Heart left ventricle (tissue), 16 donors: ENCODE measurements at regions not wholly inside any gene's neighbourhood (a gene's known extent, or its start where the extent isn't known, plus 50 kb on each side); places are given as distances from the start of the nearest gene placed in this dataset.

Experiments
- ATAC-seq, 4 donors: fragments of 200-7000 bp; cut with Tn5 transposase; one replicate each; pipeline ENCODE4 v1.9.1; 2020 to 2022; ENCODE audit warnings: moderate library complexity in 4 of 4, mild to moderate bottlenecking in 3 of 4, moderate number of reproducible peaks in 1 of 4
- DNase-seq, 5 donors: peaks; one replicate each; pipeline ENCODE4 v3.0.0-alpha.2; 2020
- H3K27ac ChIP-seq, 12 donors: fragments of 200-600 bp; sonication (generic) in 4 of 12; one replicate each; pipeline versions ENCODE4 v1.5.0 to v1.8.0; 2016 to 2022; ENCODE audit warnings: mild to moderate bottlenecking in 2 of 12
- H3K27me3 ChIP-seq, 9 donors: fragments of 200-600 bp; sonication (generic) in 2 of 9; one replicate each; pipeline versions ENCODE4 v1.5.1 to v1.8.0; 2016 to 2022; ENCODE audit warnings: mild to moderate bottlenecking in 3 of 9
- H3K36me3 ChIP-seq, 9 donors: fragments of 200-600 bp; sonication (generic) in 2 of 9; one replicate each; pipeline versions ENCODE4 v1.5.0 to v1.8.0; 2018 to 2022; ENCODE audit warnings: mild to moderate bottlenecking in 2 of 9
- H3K4me1 ChIP-seq, 12 donors: fragments of 200-600 bp; sonication (generic) in 4 of 12; one replicate each; pipeline versions ENCODE4 v1.5.0 to v1.8.0; 2016 to 2022; ENCODE audit warnings: mild to moderate bottlenecking in 3 of 12
- H3K4me3 ChIP-seq, 12 donors: fragments of 200-600 bp; sonication (generic) in 4 of 12; one replicate each; pipeline versions ENCODE4 v1.5.0 to v1.8.0; 2017 to 2022; ENCODE audit warnings: mild to moderate bottlenecking in 9 of 12, moderate library complexity in 4 of 12
- H3K9me3 ChIP-seq, 12 donors: fragments of 200-600 bp; sonication (generic) in 4 of 12; one replicate each; pipeline versions ENCODE4 v1.5.0 to v1.8.0; 2016 to 2022; ENCODE audit warnings: mild to moderate bottlenecking in 1 of 12
- CTCF ChIP-seq, 12 donors: fragments of 200-600 bp; sonication (generic) in 4 of 12; IDR thresholded peaks; one replicate each; pipeline versions ENCODE4 v1.5.0 to v1.8.0; 2018 to 2022; ENCODE audit warnings: antibody characterized with exemption in 12 of 12, mild to moderate bottlenecking in 5 of 12
- POLR2A ChIP-seq, 2 donors: fragments of 450-650 bp; IDR thresholded peaks; one replicate each; pipeline ENCODE4 v1.6.1; 2017; ENCODE audit warnings: antibody characterized with exemption in 2 of 2, mild to moderate bottlenecking in 2 of 2, moderate library complexity in 2 of 2
- WGBS, 4 donors: extraction: QIAGEN DNeasy Blood & Tissue Kit in 2 of 4; methylation state at CpG; one replicate each; pipeline versions ENCODE4 v1.1.5 to v1.1.7; 2013 to 2018; 5-methylcytosine and 5-hydroxymethylcytosine counted together
- intact Hi-C, 10 donors: fragments of 100-400 bp; cut with DNase I; formaldehyde crosslinking; loops; one replicate each; pipeline versions ENCODE4 v1.11.1 to v1.14.2; 2022
- donor health status: ischemic (EF 13 %, LVEDD 7.1; RV severe dilation, severe dysfunction).
- donor health status: healthy with polysubstance abuse.
- donor health status: DM: no; HTN: yes; CAD: no.
- donor health status: DM: no; HTN: no; CAD: no.
- donor health status: ischemic (EF 25% LVEDD 6.9; RV normal size, moderate dysfunction).
- donor health status: ischemic (EF 25% LVEDD 5.7; RV mildly dilated, moderate dysfunction).
- donor health status: healthy.
- donor health status: DM: yes; HTN: yes; CAD: no.
- donor health status: ischemic (EF 35%, LVEDD 5.7; RV mildly dilated, moderate dysfunction).
- donor health status: nonischemic (EF 11% LVEDD 7.7; RV severe dilation, severe dysfunction).
- donor health status: DM: yes; HTN: yes; CAD: no.
- donor health status: PGD.
- donor health status: ischemic (EF 29% LVEDD 5.4; RV normal size, mild dysfunction).
- donor health status: nonischemic (EF 23%, LVEDD 6.1; RV moderate dilation, normal function).

- Histone ChIP-seq H3K36me3 (no peaks in the 10 kb centered on the region), H3K27ac (no peak overlapping the region), H3K27me3 (no peaks in the 10 kb centered on the region), H3K9me3 (peaks cover 0 to 8% (median 0%) of the 10 kb centered on the region in 12 donors), H3K4me3 (no peak overlapping the region), H3K4me1 (no peaks in the 10 kb centered on the region)
- DNase-seq (no peak), ATAC-seq (no peak)
- intact Hi-C loops = no loop called here
- TF ChIP-seq CTCF (IDR thresholded peaks at IDR 0.05) (no peak), POLR2A (IDR thresholded peaks at IDR 0.05) (no peak)
- 61 to 83% (median 65%) methylated on average over 4 of the region's 4 CpGs for WGBS, 4 donors
These were observed 244.2 kb upstream of the POM121L12 start for GRCh38 chr7:52791176-52791700.

GRCh38 chr7:52786174-52786573 is 249.3 kb upstream of the POM121L12 start:
- Histone ChIP-seq H3K9me3 (peaks cover 0 to 5% (median 0%) of the 10 kb centered on the region in 12 donors), H3K4me3 (no peak overlapping the region), H3K27me3 (no peaks in the 10 kb centered on the region), H3K27ac (no peak overlapping the region), H3K4me1 (no peaks in the 10 kb centered on the region), H3K36me3 (no peaks in the 10 kb centered on the region)
- intact Hi-C loops = no loop called here
- DNase-seq (no peak), ATAC-seq (no peak)
- 73 to 86% (median 81%) methylated on average over 3 of the region's 3 CpGs for WGBS, 4 donors
- TF ChIP-seq CTCF (IDR thresholded peaks at IDR 0.05) = no peak
- no peak for TF ChIP-seq POLR2A (IDR thresholded peaks at IDR 0.05)

- 78 to 86% (median 81%) methylated on average over 5 of the region's 5 CpGs for WGBS, 4 donors
- DNase-seq (no peak), ATAC-seq (no peak)
- H3K36me3 ChIP-seq = no peaks in the 10 kb centered on the region
- H3K4me1 ChIP-seq = no peaks in the 10 kb centered on the region
- no peak overlapping the region for H3K27ac ChIP-seq
- H3K4me3 ChIP-seq = no peak overlapping the region
- TF ChIP-seq POLR2A (IDR thresholded peaks at IDR 0.05) (no peak), CTCF (IDR thresholded peaks at IDR 0.05) (no peak)
- intact Hi-C loops = no loop called here
- peaks cover 0 to 15% (median 4%) of the 10 kb centered on the region in 12 donors for H3K9me3 ChIP-seq
- H3K27me3 ChIP-seq = no peaks in the 10 kb centered on the region
These were observed 253.1 kb upstream of the POM121L12 start for GRCh38 chr7:52782348-52782747.

GRCh38 chr7:52781250-52781649 is 254.2 kb upstream of the POM121L12 start:
- no peaks in the 10 kb centered on the region for H3K4me1 ChIP-seq
- H3K27ac ChIP-seq = peak overlapping the region in 1 of 12 donors; percentile 25
- H3K36me3 ChIP-seq = no peaks in the 10 kb centered on the region
- H3K9me3 ChIP-seq = peaks cover 0 to 15% (median 4%) of the 10 kb centered on the region in 12 donors
- H3K27me3 ChIP-seq = no peaks in the 10 kb centered on the region
- 61 to 72% (median 66%) methylated on average over 4 of the region's 4 CpGs for WGBS, 4 donors
- ATAC-seq = no peak
- DNase-seq = no peak
- no peak overlapping the region for H3K4me3 ChIP-seq
- TF ChIP-seq CTCF (IDR thresholded peaks at IDR 0.05) = no peak
- no peak for TF ChIP-seq POLR2A (IDR thresholded peaks at IDR 0.05)
- intact Hi-C loops = no loop called here
